ENCODE measurements at regions not wholly inside any gene's neighbourhood (a gene's known extent, or its start where the extent isn't known, plus 50 kb on each side); places are given as distances from the start of the nearest gene placed in this dataset.

DNA sequence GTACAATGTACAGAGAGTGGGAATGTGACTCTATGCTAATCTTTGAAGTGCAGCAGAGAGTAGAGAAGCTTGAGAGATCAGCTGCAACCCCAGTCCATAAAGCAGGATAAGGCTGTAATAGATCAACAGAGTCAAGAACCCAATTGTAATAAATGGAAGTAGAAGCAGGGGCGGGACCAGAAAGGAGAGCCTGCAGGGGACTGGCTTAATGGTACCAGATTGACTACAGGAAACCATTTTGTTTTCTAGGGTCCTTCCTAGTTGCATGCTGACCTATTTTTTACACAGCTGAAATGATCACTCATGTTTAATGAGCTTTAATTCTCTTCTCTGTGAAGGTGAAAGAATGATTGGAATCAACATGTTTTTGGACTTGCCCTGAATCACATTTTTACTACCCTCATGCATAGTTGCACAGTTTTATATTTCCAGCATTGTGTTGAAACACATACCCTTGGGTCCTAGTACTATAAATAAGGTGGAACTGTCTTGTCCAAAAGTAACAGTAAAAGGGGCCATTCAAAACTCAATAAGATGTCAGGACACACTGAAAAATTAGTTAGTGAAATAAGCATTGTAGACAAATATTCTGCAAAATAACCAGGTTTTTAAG lies 69.8 kb downstream of the GPR88 start:
- no peaks in the 10 kb centered on the region for H3K36me3 ChIP-seq (ENCODE audit: insufficient read depth in 1 of 2, low read depth in 1 of 2)
- TF ChIP-seq, protein P1, sequence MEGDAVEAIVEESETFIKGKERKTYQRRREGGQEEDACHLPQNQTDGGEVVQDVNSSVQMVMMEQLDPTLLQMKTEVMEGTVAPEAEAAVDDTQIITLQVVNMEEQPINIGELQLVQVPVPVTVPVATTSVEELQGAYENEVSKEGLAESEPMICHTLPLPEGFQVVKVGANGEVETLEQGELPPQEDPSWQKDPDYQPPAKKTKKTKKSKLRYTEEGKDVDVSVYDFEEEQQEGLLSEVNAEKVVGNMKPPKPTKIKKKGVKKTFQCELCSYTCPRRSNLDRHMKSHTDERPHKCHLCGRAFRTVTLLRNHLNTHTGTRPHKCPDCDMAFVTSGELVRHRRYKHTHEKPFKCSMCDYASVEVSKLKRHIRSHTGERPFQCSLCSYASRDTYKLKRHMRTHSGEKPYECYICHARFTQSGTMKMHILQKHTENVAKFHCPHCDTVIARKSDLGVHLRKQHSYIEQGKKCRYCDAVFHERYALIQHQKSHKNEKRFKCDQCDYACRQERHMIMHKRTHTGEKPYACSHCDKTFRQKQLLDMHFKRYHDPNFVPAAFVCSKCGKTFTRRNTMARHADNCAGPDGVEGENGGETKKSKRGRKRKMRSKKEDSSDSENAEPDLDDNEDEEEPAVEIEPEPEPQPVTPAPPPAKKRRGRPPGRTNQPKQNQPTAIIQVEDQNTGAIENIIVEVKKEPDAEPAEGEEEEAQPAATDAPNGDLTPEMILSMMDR (IDR thresholded peaks at IDR 0.05), result no peak
- H3K4me3 ChIP-seq, result no peak overlapping the region
- 89 to 95% (median 92%) methylated on average over 1 of the region's 1 CpG for WGBS, 3 donors
- no peak for DNase-seq
- H3K4me1 ChIP-seq, result no peaks in the 10 kb centered on the region
- H3K27ac ChIP-seq, result no peak overlapping the region
- no peaks in the 10 kb centered on the region for H3K9me3 ChIP-seq
- no peaks in the 10 kb centered on the region for H3K27me3 ChIP-seq (ENCODE audit: insufficient read depth in 3 of 3, low read length in 2 of 3)
- intact Hi-C loops (cut with DNase I), result loop anchor here in 1 of 2 donors (5.0 kb wide), 1 partner anchor 260 kb away; no protein-coding TSS in a partner anchor
- no peak for ATAC-seq

DNA sequence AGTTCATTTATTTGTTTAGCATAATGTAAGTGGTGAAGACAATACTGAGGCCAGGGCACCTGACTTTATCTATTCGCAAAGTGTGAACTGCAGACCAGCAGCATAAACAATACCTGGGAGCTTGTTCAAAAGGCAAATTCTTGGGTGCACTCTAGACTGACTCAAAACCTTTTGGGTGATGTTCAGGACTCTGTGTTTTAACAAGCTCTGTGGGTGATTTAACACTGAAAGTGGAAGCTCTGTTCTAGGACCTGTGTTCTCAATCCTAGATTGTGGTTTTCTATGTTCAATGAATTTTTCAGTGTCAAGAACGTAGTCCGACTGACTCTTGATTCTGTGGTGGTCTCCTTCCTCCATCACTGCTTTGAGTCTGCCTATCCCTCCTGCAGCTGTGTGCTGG lies 71.9 kb downstream of the GPR88 start:
- TF ChIP-seq, protein P1 (IDR thresholded peaks at IDR 0.05), result no peak
- Histone ChIP-seq H3K36me3 (ENCODE audit: insufficient read depth in 1 of 2, low read depth in 1 of 2) (no peaks in the 10 kb centered on the region), H3K9me3 (no peaks in the 10 kb centered on the region), H3K4me1 (no peaks in the 10 kb centered on the region), H3K27me3 (ENCODE audit: insufficient read depth in 3 of 3, low read length in 2 of 3) (no peaks in the 10 kb centered on the region), H3K27ac (no peak overlapping the region), H3K4me3 (no peak overlapping the region)
- 90 to 98% (median 93%) methylated on average over 3 of the region's 3 CpGs for WGBS, 3 donors
- DNase-seq (no peak), ATAC-seq (no peak)
- intact Hi-C loops (cut with DNase I), result loop anchor here in 1 of 2 donors (5.0 kb wide), 1 partner anchor 257 kb away; no protein-coding TSS in a partner anchor

DNA sequence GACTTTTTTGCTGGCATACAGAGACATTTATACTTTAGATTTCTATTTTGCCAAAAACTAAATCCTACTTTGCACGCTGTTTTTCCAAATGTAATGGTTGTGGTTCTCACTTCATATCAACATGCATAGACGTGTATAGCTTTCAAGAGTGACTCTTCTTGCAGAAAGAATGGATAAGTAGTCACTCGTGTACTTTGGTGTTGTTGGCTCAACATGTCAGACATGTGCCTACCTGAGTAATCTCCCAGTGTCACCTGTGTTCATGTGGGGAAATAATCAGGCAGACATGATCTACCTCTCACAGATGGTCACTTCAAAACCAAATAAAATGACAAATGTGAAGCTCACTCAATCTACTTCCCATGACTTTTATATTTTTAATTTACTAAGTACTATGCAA lies 73.1 kb downstream of the GPR88 start:
- Histone ChIP-seq H3K27ac (no peak overlapping the region), H3K36me3 (ENCODE audit: insufficient read depth in 1 of 2, low read depth in 1 of 2) (no peaks in the 10 kb centered on the region), H3K9me3 (no peaks in the 10 kb centered on the region), H3K27me3 (ENCODE audit: insufficient read depth in 3 of 3, low read length in 2 of 3) (no peaks in the 10 kb centered on the region), H3K4me1 (no peaks in the 10 kb centered on the region), H3K4me3 (no peak overlapping the region)
- TF ChIP-seq, protein P1 (IDR thresholded peaks at IDR 0.05), result no peak
- ATAC-seq (no peak), DNase-seq (no peak)
- 32 to 55% (median 42%) methylated on average over 3 of the region's 3 CpGs for WGBS, 3 donors
- intact Hi-C loops (cut with DNase I), result no loop called here

DNA sequence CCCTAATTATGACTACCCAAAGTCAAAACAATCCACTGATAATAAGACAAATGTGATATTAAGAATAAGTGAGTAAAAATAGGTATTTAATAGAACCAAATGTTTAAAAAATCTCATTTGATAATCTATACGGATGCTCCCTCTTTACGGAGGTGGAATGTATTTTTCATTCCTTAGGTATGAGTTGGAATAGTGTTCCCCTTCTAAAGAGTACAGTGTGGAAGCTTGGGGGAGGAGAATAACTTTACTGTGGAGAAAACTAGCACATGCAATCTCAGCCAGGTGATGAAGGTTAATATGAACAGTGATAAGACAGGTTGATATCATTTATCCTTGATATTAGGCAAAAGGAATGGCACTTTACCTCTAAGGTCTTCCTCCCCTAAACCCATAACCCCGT lies 74.6 kb downstream of the GPR88 start:
- no peak for ATAC-seq
- H3K4me1 ChIP-seq, result no peaks in the 10 kb centered on the region
- intact Hi-C loops (cut with DNase I), result no loop called here
- H3K36me3 ChIP-seq (ENCODE audit: insufficient read depth in 1 of 2, low read depth in 1 of 2), result no peaks in the 10 kb centered on the region
- TF ChIP-seq, protein P1 (IDR thresholded peaks at IDR 0.05), result no peak
- H3K9me3 ChIP-seq, result no peaks in the 10 kb centered on the region
- H3K4me3 ChIP-seq, result no peak overlapping the region
- WGBS, 3 donors, result 80 to 83% (median 83%) methylated on average over 3 of the region's 3 CpGs
- no peak for DNase-seq
- H3K27me3 ChIP-seq (ENCODE audit: insufficient read depth in 3 of 3, low read length in 2 of 3), result no peaks in the 10 kb centered on the region
- no peak overlapping the region for H3K27ac ChIP-seq

Measured in psoas muscle (tissue), 7 donors.